ENCODE measurements at regions not wholly inside any gene's neighbourhood (a gene's known extent, or its start where the extent isn't known, plus 50 kb on each side); places are given as distances from the start of the nearest gene placed in this dataset.

- Mint-ChIP-seq H3K27me3 (peaks cover 27% of the 10 kb centered on the region), H3K4me1 (no peaks in the 10 kb centered on the region), H3K27ac (no peak overlapping the region), H3K4me3 (no peak overlapping the region), H3K9me3 (ENCODE audit: insufficient read depth) (no peaks in the 10 kb centered on the region)
- POLR2A ChIA-PET: no interaction called here
- H3K4me3 ChIP-seq (ENCODE audit: control extremely low read depth in 1 of 5, extremely low read depth in 1 of 5, insufficient read depth in 1 of 5, low read depth in 2 of 5, low read length in 4 of 5): no peak overlapping the region
- H3K9me3 ChIP-seq (ENCODE audit: control extremely low read depth in 1 of 3, control insufficient read depth in 2 of 3, insufficient read depth in 1 of 3, low read length in 2 of 3): no peaks in the 10 kb centered on the region
- no peak overlapping the region for H3K4me2 ChIP-seq (replicated peaks; ENCODE audit: low read depth, low read length, poor library complexity, severe bottlenecking)
- H3K36me3 ChIP-seq (replicated peaks in 1 of 2; ENCODE audit: control extremely low read depth in 1 of 2, control insufficient read depth in 1 of 2, extremely low read depth in 1 of 2, insufficient read depth in 2 of 2, low read length in 1 of 2): no peaks in the 10 kb centered on the region
- no peak for TF ChIP-seq CTCF (IDR thresholded peaks at IDR 0.05)
- TF ChIP-seq EZH2 (IDR thresholded peaks at IDR 0.05; ENCODE audit: borderline replicate concordance, insufficient read depth, low read depth, low read length, poor library complexity, severe bottlenecking): no peak
- peaks cover 0 to 4% (median 0%) of the 10 kb centered on the region in 4 experiments for H3K27me3 ChIP-seq (replicated peaks in 1 of 4; ENCODE audit: control extremely low read depth in 1 of 4, control insufficient read depth in 3 of 4, insufficient read depth in 4 of 4, low read length in 3 of 4)
- no CpG with 5 or more reads among the region's 1 CpG for WGBS (ENCODE audit: insufficient coverage)
- no peaks in the 10 kb centered on the region for H4K20me1 ChIP-seq (ENCODE audit: control insufficient read depth, insufficient read depth, low read length, poor library complexity, severe bottlenecking)
- intact Hi-C loops (cut with micrococcal nuclease): no loop called here
- no peak overlapping the region for H3K27ac ChIP-seq (ENCODE audit: low read length in 2 of 2)
- CTCF ChIA-PET: no interaction called here
- no peak overlapping the region for H3K9ac ChIP-seq (ENCODE audit: low read length)
- DNase-seq (no peak), ATAC-seq (ENCODE audit: low read depth) (no peak)
- no peak overlapping the region for H2AFZ ChIP-seq (ENCODE audit: insufficient read depth, low read depth, low read length, poor library complexity, severe bottlenecking)
- H3K4me1 ChIP-seq (ENCODE audit: control insufficient read depth in 2 of 2, insufficient read depth in 2 of 2, low read length in 2 of 2): no peaks in the 10 kb centered on the region
- no peaks in the 10 kb centered on the region for H3K79me2 ChIP-seq (ENCODE audit: control insufficient read depth, insufficient read depth, low read length)
Observed at GRCh38 chr22:27024982-27025381, 367.6 kb downstream of the MIAT start.

- ATAC-seq (ENCODE audit: low read depth) (no peak), DNase-seq (no peak)
- ChIA-PET POLR2A (no interaction called here), CTCF (no interaction called here)
- Mint-ChIP-seq H3K4me3 (no peak overlapping the region), H3K27me3 (peaks cover 22% of the 10 kb centered on the region), H3K4me1 (no peaks in the 10 kb centered on the region), H3K27ac (no peak overlapping the region), H3K9me3 (ENCODE audit: insufficient read depth) (no peaks in the 10 kb centered on the region)
- Histone ChIP-seq H3K9ac (ENCODE audit: low read length) (no peak overlapping the region), H4K20me1 (ENCODE audit: control insufficient read depth, insufficient read depth, low read length, poor library complexity, severe bottlenecking) (no peaks in the 10 kb centered on the region), H3K27ac (ENCODE audit: low read length in 2 of 2) (no peak overlapping the region), H3K4me1 (ENCODE audit: control insufficient read depth in 2 of 2, insufficient read depth in 2 of 2, low read length in 2 of 2) (no peaks in the 10 kb centered on the region), H3K4me3 (ENCODE audit: control extremely low read depth in 1 of 5, extremely low read depth in 1 of 5, insufficient read depth in 1 of 5, low read depth in 2 of 5, low read length in 4 of 5) (no peak overlapping the region), H3K79me2 (ENCODE audit: control insufficient read depth, insufficient read depth, low read length) (no peaks in the 10 kb centered on the region), H3K36me3 (replicated peaks in 1 of 2; ENCODE audit: control extremely low read depth in 1 of 2, control insufficient read depth in 1 of 2, extremely low read depth in 1 of 2, insufficient read depth in 2 of 2, low read length in 1 of 2) (no peaks in the 10 kb centered on the region), H3K27me3 (replicated peaks in 1 of 4; ENCODE audit: control extremely low read depth in 1 of 4, control insufficient read depth in 3 of 4, insufficient read depth in 4 of 4, low read length in 3 of 4) (peaks cover 0 to 4% (median 0%) of the 10 kb centered on the region in 4 experiments), H3K9me3 (ENCODE audit: control extremely low read depth in 1 of 3, control insufficient read depth in 2 of 3, insufficient read depth in 1 of 3, low read length in 2 of 3) (peaks cover 0 to 11% (median 0%) of the 10 kb centered on the region in 3 donors), H3K4me2 (replicated peaks; ENCODE audit: low read depth, low read length, poor library complexity, severe bottlenecking) (no peak overlapping the region), H2AFZ (ENCODE audit: insufficient read depth, low read depth, low read length, poor library complexity, severe bottlenecking) (no peak overlapping the region)
- 88% methylated on average over 1 of the region's 3 CpGs for WGBS (ENCODE audit: insufficient coverage)
- intact Hi-C loops (cut with micrococcal nuclease): no loop called here
- TF ChIP-seq CTCF (IDR thresholded peaks at IDR 0.05) (no peak), EZH2 (IDR thresholded peaks at IDR 0.05; ENCODE audit: borderline replicate concordance, insufficient read depth, low read depth, low read length, poor library complexity, severe bottlenecking) (no peak)
Observed at GRCh38 chr22:27028093-27028492, 370.7 kb downstream of the MIAT start.
